Breast epithelium (tissue), 3 donors: ENCODE measurements at regions not wholly inside any gene's neighbourhood (a gene's known extent, or its start where the extent isn't known, plus 50 kb on each side); places are given as distances from the start of the nearest gene placed in this dataset.

ENCODE experiments used
- POLR2AphosphoS5 ChIP-seq, 3 donors: sonication (generic); formaldehyde crosslinking; IDR thresholded peaks; one replicate each; pipeline ENCODE4 v1.6.1; 2017; ENCODE audit warnings: antibody characterized with exemption in 3 of 3
- TF ChIP-seq, protein P1 (sequence below), 3 donors: fragments of 450-650 bp; IDR thresholded peaks; one replicate each; pipeline ENCODE4 v1.5.1; 2016 to 2017; ENCODE audit warnings: antibody characterized with exemption in 3 of 3, mild to moderate bottlenecking in 3 of 3, moderate library complexity in 3 of 3

DNA sequence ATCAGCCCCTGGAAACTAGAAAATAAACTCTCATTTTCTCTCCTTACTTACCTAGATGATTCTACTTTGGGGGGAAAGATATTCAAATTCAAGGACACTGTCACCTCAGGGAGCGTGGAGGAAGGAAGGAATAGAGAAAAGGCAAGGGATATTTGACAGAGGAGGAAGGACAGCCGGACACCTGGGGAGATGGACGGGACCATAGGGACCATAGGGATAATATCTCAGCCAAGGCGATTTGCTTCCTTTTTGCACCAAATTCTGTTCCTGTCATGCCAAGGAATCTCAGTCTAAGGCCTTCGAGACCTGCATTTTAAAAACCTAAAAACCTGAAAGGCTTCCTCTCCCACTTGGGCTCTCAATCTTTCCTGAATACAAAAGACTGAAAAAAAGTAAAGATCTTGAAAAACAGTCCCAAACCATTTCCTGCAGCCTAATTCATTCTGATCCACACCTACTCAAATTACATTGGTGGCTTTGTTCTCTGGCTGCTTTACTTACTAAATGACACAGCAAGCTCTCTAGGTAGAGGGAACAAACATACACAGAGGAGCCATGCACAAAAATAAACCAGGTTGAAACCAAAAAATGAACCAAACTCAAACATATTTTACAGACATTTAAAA, 73.9 kb upstream of the SLC24A5 start:
- TF ChIP-seq, protein P1, sequence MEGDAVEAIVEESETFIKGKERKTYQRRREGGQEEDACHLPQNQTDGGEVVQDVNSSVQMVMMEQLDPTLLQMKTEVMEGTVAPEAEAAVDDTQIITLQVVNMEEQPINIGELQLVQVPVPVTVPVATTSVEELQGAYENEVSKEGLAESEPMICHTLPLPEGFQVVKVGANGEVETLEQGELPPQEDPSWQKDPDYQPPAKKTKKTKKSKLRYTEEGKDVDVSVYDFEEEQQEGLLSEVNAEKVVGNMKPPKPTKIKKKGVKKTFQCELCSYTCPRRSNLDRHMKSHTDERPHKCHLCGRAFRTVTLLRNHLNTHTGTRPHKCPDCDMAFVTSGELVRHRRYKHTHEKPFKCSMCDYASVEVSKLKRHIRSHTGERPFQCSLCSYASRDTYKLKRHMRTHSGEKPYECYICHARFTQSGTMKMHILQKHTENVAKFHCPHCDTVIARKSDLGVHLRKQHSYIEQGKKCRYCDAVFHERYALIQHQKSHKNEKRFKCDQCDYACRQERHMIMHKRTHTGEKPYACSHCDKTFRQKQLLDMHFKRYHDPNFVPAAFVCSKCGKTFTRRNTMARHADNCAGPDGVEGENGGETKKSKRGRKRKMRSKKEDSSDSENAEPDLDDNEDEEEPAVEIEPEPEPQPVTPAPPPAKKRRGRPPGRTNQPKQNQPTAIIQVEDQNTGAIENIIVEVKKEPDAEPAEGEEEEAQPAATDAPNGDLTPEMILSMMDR (IDR thresholded peaks at IDR 0.05): no peak
- TF ChIP-seq POLR2AphosphoS5 (IDR thresholded peaks at IDR 0.05): no peak
